ENCODE measurements at regions not wholly inside any gene's neighbourhood (a gene's known extent, or its start where the extent isn't known, plus 50 kb on each side); places are given as distances from the start of the nearest gene placed in this dataset.

DNA sequence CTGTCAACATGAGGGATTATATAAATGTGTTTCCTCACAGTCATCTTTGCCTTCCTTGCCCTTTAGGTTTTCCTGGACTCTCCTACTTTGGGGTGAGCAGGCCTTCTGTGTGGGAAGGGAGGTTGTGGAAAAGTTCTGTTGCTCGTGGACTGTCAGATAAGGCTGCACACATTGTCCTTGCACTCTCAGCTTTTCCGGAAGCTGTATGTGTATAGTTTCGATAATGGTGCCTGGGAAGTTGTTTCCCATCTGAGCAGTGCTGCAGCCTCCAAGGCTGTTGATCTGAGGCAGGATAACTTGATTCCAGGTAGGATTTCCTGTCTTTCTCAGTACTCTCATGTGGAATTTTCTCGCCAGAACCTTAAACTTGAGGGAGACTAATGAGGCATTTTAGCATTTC lies 297.8 kb upstream of the AZI2 start:
- DNase-seq (ENCODE audit: low read depth) = no peak

- DNase-seq (ENCODE audit: low read depth) = no peak
These were observed 300.6 kb upstream of the AZI2 start for GRCh38 chr3:28649266-28649665.

GRCh38 chr3:28651159-28651558 lies 302.5 kb upstream of the AZI2 start:
- DNase-seq (ENCODE audit: low read depth) = no peak

- no peak for DNase-seq (ENCODE audit: low read depth)
These were observed 315.5 kb upstream of the AZI2 start for GRCh38 chr3:28664123-28664522.

- peak; percentile 21 for DNase-seq (ENCODE audit: low read depth)
These were observed 319.3 kb upstream of the AZI2 start for GRCh38 chr3:28667646-28668621.

DNA sequence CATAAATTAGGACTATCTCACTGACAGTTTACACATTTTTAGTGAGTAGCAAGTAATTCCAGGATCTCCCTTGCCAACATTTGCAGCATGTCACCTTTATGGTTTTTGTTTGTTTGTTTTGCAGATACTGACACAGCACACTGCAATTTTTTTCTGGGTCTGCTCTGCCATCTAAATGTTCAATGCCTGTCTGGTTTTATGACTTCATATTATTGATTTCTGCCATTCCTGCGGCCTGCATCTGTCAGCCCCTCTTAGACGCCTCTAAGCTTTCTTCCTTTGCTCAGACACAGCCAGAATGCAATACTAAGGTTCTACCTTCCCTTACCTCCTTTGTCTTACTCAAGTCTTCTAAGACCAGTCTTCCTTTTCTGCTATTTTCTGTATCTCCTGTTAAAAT lies 321.2 kb upstream of the AZI2 start:
- DNase-seq (ENCODE audit: low read depth) = no peak

- DNase-seq (ENCODE audit: low read depth) = no peak
These were observed 323.8 kb upstream of the AZI2 start for GRCh38 chr3:28672406-28672805.

GRCh38 chr3:28673446-28673845 lies 324.8 kb upstream of the AZI2 start:
- DNase-seq (ENCODE audit: low read depth) = no peak

DNA sequence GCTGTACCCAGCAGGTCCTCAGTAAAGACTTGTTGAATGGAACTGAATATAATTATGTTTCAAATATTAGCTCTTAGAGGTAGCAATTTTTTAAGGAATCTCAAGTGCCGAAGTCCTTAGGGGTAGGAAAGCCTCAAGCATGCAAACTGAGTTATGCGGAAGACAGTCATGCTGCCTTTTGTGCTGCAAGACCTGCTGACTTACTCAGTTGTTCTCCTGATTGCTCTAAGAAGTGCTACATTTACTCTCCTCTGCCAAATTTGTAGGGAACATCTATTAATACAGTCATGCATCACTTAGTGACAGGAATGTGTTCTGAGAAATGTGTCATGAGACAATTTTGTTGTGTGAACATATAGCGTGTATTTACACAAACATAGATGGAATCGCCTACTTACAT lies 325.6 kb upstream of the AZI2 start:
- DNase-seq (ENCODE audit: low read depth) = no peak

GRCh38 chr3:28677581-28677980 lies 329.0 kb upstream of the AZI2 start:
- no peak for DNase-seq (ENCODE audit: low read depth)

DNA sequence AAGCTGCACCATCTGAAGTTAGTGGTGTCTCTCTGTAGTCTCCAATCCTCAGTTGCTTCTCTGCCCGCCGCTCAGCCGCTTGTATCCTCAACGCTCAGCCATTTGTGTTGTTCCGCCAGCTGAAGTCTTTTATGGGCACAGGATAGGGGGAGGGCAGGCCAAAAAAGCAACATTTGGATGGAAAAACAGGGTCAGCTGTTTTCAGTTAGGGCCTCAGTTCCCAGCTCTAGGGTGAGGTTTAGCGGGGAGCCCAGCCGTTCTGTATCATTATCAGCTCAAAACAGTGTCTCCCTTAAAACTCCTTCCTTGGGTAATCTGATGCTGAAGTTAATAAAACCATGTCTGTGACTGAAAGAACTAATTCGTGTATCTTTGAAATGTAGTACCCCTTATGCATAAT lies 329.5 kb upstream of the AZI2 start:
- DNase-seq (ENCODE audit: low read depth) = no peak

DNA sequence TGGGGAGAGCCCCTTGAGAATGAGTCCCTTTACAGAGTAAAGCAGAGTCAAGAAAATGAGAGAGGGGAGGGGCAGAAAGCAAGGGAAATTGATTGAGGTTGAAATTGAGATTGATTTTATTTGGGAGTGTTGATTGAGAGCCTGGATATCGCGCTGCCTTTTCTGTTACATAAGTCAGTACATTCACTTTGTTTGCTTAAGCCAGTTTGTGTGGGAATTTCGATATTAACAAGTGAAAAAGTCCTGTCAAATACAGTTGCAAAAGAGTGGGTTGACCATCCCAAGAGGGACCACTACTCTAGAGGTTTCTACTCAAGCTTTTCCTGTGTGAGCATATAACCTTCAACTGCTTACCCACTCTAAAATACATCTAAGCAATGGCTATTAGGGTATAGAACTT lies 331.4 kb upstream of the AZI2 start:
- DNase-seq (ENCODE audit: low read depth) = no peak

GRCh38 chr3:28682121-28682520 lies 333.5 kb upstream of the AZI2 start:
- no peak for DNase-seq (ENCODE audit: low read depth)

- DNase-seq (ENCODE audit: low read depth) = no peak
These were observed 341.6 kb upstream of the AZI2 start for GRCh38 chr3:28690176-28690575.

DNA sequence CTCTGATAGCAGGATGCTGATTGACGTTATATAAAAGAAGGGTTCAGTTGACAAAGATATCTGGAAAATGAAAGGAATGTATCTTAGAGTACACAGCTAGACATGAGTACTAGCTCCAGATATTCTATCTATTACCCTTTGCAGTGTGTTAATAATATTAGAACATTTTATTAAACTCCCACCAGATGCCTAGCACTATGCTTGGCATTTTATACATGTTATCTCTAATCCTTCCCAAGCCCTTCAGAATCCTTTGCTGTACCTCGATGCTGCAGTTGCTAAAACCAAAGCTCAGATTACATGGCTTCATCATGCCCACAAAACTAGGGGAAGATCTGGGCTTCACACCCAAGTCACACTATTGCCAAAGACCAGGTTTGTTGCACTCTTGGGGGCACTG lies 350.1 kb upstream of the AZI2 start:
- no peak for DNase-seq (ENCODE audit: low read depth)

DNA sequence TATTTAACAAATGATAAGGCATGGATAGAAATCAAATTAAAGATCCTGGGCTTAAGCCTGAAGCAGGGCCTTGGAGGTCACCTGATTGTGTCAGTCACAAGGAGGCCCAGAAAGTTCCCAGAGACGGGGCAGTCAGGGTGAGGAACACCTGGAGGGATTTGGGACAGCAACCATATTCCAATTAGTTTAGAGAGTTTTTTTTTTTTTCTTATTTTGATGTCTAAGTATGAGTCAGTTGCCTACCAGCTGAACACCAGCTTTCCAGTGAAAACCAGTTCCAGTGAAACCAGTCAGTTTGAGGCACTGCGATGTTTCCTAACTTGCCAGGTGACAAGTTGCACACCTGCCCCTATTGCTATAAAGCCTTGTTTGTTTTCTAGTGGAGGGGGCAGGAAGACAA lies 350.7 kb upstream of the AZI2 start:
- DNase-seq (ENCODE audit: low read depth) = no peak

DNA sequence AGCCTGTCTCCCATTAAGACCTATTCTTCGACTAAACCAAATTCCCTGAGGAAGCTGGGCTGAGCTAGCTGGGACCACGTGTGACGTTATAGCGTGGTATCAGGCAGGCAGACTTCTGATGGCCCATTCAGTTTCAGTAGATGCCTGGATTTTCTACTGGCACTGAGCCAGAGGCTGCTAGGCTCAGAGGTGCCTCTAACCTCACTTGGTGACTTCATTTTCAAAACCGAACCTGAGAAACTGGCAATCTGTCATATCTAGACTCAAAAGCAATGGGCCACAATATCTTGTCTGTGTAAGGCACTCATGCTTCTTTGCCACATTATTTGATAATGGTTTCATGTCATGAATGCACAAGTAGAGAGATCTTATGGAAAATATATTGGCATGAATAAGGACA lies 352.1 kb upstream of the AZI2 start:
- DNase-seq (ENCODE audit: low read depth) = no peak

DNA sequence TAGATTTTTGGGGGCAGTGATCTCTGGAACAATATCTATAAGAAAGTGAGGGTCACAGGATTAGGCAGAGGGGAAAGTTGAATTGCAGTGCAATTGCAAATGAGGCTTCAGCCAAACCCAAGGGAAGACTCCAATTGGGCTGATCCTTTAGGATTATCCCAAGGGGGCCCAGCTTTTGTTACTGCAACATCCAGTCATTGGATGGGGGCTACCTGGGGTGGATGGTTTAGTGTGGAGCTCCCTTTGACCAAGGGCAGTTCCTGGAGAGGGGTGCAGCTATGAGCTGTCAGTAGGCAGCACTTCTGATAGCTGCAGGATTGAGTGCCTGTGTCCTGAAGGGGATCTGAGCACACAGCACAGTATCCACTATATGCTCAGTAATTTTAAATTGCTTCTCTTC lies 355.2 kb upstream of the AZI2 start:
- no peak for DNase-seq (ENCODE audit: low read depth)

GRCh38 chr3:28711293-28711692 lies 362.7 kb upstream of the AZI2 start:
- DNase-seq (ENCODE audit: low read depth) = no peak

DNA sequence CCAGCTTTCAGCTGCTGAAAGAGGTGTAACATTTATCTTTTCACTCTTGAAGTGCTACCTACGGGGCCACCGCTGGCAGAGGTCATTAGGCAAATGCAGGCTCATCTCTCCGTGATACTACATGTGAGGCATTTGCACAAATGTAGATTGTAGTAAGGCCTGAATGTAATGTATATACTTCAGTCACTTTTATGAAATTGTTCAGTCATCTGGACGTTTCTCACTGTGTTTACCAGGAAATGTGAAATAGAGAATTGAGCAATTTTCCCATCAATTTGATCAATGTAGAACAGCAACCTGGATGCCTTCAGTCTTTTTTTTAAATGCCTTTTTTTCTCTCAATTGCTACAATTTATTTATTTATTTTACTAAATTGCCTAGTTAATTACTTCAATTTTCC lies 368.3 kb upstream of the AZI2 start:
- no peak for DNase-seq (ENCODE audit: low read depth)

- DNase-seq (ENCODE audit: low read depth) = no peak
These were observed 369.6 kb upstream of the AZI2 start for GRCh38 chr3:28718074-28718849.

DNA sequence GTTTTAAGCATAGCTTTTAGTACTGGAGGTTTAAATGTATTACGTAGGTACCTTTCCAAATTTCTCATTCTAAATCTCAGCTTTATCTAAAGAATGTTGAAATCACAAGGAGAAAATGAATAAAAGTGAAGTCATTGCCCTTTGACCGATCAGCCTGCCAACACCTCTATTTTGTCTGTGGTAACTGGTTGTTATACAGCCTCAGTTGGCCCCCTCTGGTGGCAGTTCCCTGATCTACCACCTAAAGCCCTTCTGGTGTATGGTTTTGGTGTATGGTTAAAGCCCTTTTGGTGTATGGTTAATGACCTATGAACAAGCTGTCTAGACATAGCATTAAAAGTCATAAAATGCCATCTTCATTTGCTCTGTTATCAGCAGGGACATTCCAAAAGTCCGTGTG lies 378.2 kb upstream of the AZI2 start:
- DNase-seq (ENCODE audit: low read depth) = no peak

DNA sequence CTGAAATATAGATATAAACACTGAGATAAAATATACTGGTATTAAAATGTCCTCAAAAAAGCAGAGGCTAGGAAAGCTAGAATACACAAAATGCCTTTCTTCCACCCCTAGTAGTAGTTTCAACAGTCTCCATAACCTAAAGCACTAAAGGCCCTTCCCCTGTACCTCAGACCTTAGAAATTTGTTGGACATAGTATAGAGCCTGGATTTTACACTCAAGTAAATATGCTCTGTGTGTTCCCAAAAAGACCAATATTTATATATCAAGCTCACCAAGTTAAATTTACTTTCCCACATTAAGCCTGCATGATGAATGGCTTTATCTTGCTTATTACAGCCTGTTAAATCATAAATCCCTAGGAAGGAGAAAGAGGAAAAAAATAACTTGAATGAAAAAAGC lies 378.7 kb upstream of the AZI2 start:
- no peak for DNase-seq (ENCODE audit: low read depth)
